Endothelial cell of umbilical vein (primary cell): ENCODE measurements at regions not wholly inside any gene's neighbourhood (a gene's known extent, or its start where the extent isn't known, plus 50 kb on each side); places are given as distances from the start of the nearest gene placed in this dataset.

ENCODE experiments used
- BruUV-seq: library from RNA; stranded (reverse); fragments of 400-500 nt; replicated peaks from 2 replicates; lab custom pipeline; 2021; lab: Mats Ljungman, UMichigan
- CTCF ChIA-PET: fragments of 300-600, 350-600 bp; sonication (Branson Sonifier 250); formaldehyde crosslinking; loops from one replicate; lab custom pipeline; 2021; ENCODE audit warnings: antibody characterized with exemption, inconsistent platforms; lab: Charles Lee
- POLR2A ChIA-PET: fragments of 300-600, 350-600 bp; sonication (Branson Sonifier 250); formaldehyde crosslinking; loops from one replicate; lab custom pipeline; 2021; ENCODE audit warnings: antibody characterized with exemption, inconsistent platforms; lab: Charles Lee
- DNase-seq: peaks from one replicate; pipeline ENCODE4 v3.0.0-alpha.2; 2011; ENCODE audit warnings: low read depth, low spot score
- FAIRE-seq: peaks from 2 replicates; lab custom pipeline; 2011; peaks lifted over from hg19 to GRCh38; lab: Jason Lieb, UNC
- H2AFZ ChIP-seq: 2 replicates; pipeline ENCODE4 v1.6.0; 2012; ENCODE audit warnings: low read depth, low read length, control low read depth, inconsistent platforms
- H3K27ac ChIP-seq: 2 replicates; pipeline ENCODE4 v1.5.1; 2011; ENCODE audit warnings: low read depth, mild to moderate bottlenecking, control low read depth, low read length, moderate library complexity; ENCODE audit not compliant: insufficient read depth
- H3K27me3 ChIP-seq, 2 experiments: 2 replicates each; pipeline versions ENCODE4 v1.6.0 to v1.6.1; 2011; ENCODE audit warnings: low read length in 2 of 2, mixed read lengths in 1 of 2; ENCODE audit not compliant: control insufficient read depth in 2 of 2, insufficient read depth in 2 of 2
- H3K36me3 ChIP-seq, 2 experiments: 2 replicates in 1 of 2; 3 replicates in 1 of 2; pipeline ENCODE4 v1.5.1; 2011; ENCODE audit warnings: low read length in 2 of 2, mild to moderate bottlenecking in 1 of 2, moderate library complexity in 1 of 2; ENCODE audit not compliant: control insufficient read depth in 2 of 2, insufficient read depth in 2 of 2; ENCODE audit errors: extremely low read depth in 1 of 2
- H3K4me1 ChIP-seq: 3 replicates; pipeline ENCODE4 v1.5.1; 2011; ENCODE audit warnings: mild to moderate bottlenecking, low read length; ENCODE audit not compliant: control insufficient read depth, insufficient read depth; ENCODE audit errors: extremely low read depth
- H3K4me2 ChIP-seq: 2 replicates; pipeline ENCODE4 v1.6.1; 2011; ENCODE audit warnings: low read length, control low read depth, mixed read lengths; ENCODE audit not compliant: insufficient read depth
- H3K4me3 ChIP-seq, 3 experiments: fragments of 200-600 bp in 1 of 3; sonication (generic), shearing (Covaris generic) in 1 of 3; replicated peaks in 1 of 3; 2 replicates each; pipeline ENCODE4 v1.5.1; 2011 to 2016; ENCODE audit warnings: control low read depth in 3 of 3, low read length in 3 of 3, mild to moderate bottlenecking in 2 of 3, inconsistent platforms in 1 of 3, low read depth in 1 of 3, moderate library complexity in 1 of 3; ENCODE audit not compliant: insufficient read depth in 1 of 3
- H3K79me2 ChIP-seq: 2 replicates; pipeline ENCODE4 v1.6.0; 2012; ENCODE audit warnings: low read length, inconsistent platforms; ENCODE audit not compliant: control insufficient read depth, insufficient read depth
- H3K9ac ChIP-seq: replicated peaks from 2 replicates; pipeline ENCODE3; 2011; ENCODE audit warnings: low read length, control low read depth; ENCODE audit not compliant: insufficient read depth; ENCODE audit errors: extremely low read depth
- H3K9me1 ChIP-seq: replicated peaks from 3 replicates; pipeline ENCODE4 v1.6.0; 2011; ENCODE audit warnings: mild to moderate bottlenecking, low read length; ENCODE audit not compliant: control insufficient read depth, insufficient read depth; ENCODE audit errors: extremely low read depth
- H3K9me3 ChIP-seq: replicated peaks from 2 replicates; pipeline ENCODE4 v1.5.1; 2012; ENCODE audit warnings: low read length, inconsistent platforms; ENCODE audit not compliant: control insufficient read depth, insufficient read depth
- H4K20me1 ChIP-seq: replicated peaks from 2 replicates; pipeline ENCODE3; 2011; ENCODE audit warnings: mild to moderate bottlenecking, low read length; ENCODE audit not compliant: control insufficient read depth, insufficient read depth; ENCODE audit errors: extremely low read depth
- EZH2 ChIP-seq: IDR thresholded peaks from 2 replicates; pipeline ENCODE4 v1.6.1; 2012; ENCODE audit warnings: borderline replicate concordance, low read depth, mild to moderate bottlenecking, moderate library complexity, low read length, inconsistent platforms; ENCODE audit not compliant: severe bottlenecking
- FOS ChIP-seq: IDR thresholded peaks from 2 replicates; pipeline ENCODE4 v1.6.1; 2011; ENCODE audit warnings: mild to moderate bottlenecking, low read length, moderate library complexity, borderline replicate concordance; ENCODE audit not compliant: insufficient read depth
- GATA2 ChIP-seq: IDR thresholded peaks from 2 replicates; pipeline ENCODE4 v1.7.0; 2011; ENCODE audit warnings: low read depth, mild to moderate bottlenecking, moderate library complexity, mixed read lengths, low read length; ENCODE audit not compliant: insufficient read length, insufficient read depth
- JUN ChIP-seq: IDR thresholded peaks from 2 replicates; pipeline ENCODE4 v1.6.1; 2011; ENCODE audit warnings: borderline replicate concordance, low read depth; ENCODE audit not compliant: insufficient read length, insufficient read depth
- MYC ChIP-seq: IDR thresholded peaks from one replicate; pipeline ENCODE4 v1.6.1; 2011; ENCODE audit warnings: mild to moderate bottlenecking, low read depth, low read length
- POLR2A ChIP-seq: IDR thresholded peaks from 2 replicates; pipeline ENCODE4 v1.6.1; 2012; ENCODE audit warnings: low read depth, mild to moderate bottlenecking, control low read depth, low read length
- POLR2AphosphoS5 ChIP-seq: IDR thresholded peaks from 2 replicates; pipeline ENCODE4 v1.6.1; 2012; ENCODE audit warnings: low read depth, mild to moderate bottlenecking, control low read depth, low read length, moderate library complexity; ENCODE audit not compliant: insufficient read depth
- dilution Hi-C: fragments of 300-500 bp; cut with MboI; formaldehyde crosslinking; loops from one replicate; pipeline ENCODE4 v1.15.0; 2019; ENCODE audit warnings: low sequenced_read_pairs; ENCODE audit not compliant: extremely low pct_ligation_motif_present
- intact Hi-C: fragments of 100-400 bp; cut with micrococcal nuclease; formaldehyde crosslinking; loops from one replicate; pipeline ENCODE4 v1.10.0; 2022
- TF ChIP-seq, protein P1 (sequence below): IDR thresholded peaks from 2 replicates; pipeline ENCODE4 v1.6.1; 2011; ENCODE audit not compliant: insufficient read depth, insufficient read length
- TF ChIP-seq, protein P2 (sequence below), 2 donors: IDR thresholded peaks; 1 replicate in 1 of 2; 2 replicates in 1 of 2; pipeline ENCODE4 v1.5.1; 2011; ENCODE audit warnings: low read length in 2 of 2, mild to moderate bottlenecking in 2 of 2, moderate library complexity in 2 of 2, control low read depth in 1 of 2, inconsistent platforms in 1 of 2, low read depth in 1 of 2; ENCODE audit not compliant: insufficient read depth in 1 of 2; ENCODE audit errors: extremely low read depth in 1 of 2

DNA sequence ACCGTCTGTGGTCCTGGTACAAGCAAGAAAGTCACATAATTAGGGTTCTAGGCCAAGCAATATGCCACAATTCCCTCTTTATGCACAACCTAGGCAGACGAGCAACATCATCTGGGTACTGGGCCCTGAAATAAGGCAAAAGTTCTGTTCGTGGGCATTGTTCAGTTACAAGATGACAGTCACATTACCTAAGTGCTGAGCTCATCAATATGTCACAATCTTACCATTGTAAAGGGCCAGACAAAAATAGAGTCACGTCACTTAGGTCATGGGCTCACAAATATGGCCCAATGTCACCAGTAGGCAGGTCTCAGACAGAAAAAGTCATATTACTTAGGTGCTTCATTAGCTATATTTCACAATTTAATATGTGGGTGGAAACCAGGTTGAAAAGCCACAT lies 1025.3 kb upstream of the AMELY start:
- H3K27me3 ChIP-seq: no peaks in the 10 kb centered on the region
- BruUV-seq: no TSS peak
- ChIA-PET POLR2A (no interaction called here), CTCF (no interaction called here)
- no peak for TF ChIP-seq JUN
- TF ChIP-seq, protein P1, sequence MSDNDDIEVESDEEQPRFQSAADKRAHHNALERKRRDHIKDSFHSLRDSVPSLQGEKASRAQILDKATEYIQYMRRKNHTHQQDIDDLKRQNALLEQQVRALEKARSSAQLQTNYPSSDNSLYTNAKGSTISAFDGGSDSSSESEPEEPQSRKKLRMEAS: no peak
- TF ChIP-seq EZH2: no peak
- no peak for TF ChIP-seq FOS
- no peak for TF ChIP-seq MYC
- no peak for TF ChIP-seq POLR2AphosphoS5
- no peak for TF ChIP-seq GATA2
- TF ChIP-seq POLR2A: no peak
- TF ChIP-seq, protein P2, sequence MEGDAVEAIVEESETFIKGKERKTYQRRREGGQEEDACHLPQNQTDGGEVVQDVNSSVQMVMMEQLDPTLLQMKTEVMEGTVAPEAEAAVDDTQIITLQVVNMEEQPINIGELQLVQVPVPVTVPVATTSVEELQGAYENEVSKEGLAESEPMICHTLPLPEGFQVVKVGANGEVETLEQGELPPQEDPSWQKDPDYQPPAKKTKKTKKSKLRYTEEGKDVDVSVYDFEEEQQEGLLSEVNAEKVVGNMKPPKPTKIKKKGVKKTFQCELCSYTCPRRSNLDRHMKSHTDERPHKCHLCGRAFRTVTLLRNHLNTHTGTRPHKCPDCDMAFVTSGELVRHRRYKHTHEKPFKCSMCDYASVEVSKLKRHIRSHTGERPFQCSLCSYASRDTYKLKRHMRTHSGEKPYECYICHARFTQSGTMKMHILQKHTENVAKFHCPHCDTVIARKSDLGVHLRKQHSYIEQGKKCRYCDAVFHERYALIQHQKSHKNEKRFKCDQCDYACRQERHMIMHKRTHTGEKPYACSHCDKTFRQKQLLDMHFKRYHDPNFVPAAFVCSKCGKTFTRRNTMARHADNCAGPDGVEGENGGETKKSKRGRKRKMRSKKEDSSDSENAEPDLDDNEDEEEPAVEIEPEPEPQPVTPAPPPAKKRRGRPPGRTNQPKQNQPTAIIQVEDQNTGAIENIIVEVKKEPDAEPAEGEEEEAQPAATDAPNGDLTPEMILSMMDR (IDR thresholded peaks at IDR 0.05; ENCODE audit: extremely low read depth in 1 of 2, insufficient read depth in 1 of 2, low read depth in 1 of 2, low read length in 2 of 2): no peak
- H3K4me2 ChIP-seq: no peak overlapping the region
- H3K9me1 ChIP-seq: no peaks in the 10 kb centered on the region
- dilution Hi-C loops: no loop called here
- H3K4me3 ChIP-seq: no peak overlapping the region
- no peaks in the 10 kb centered on the region for H3K79me2 ChIP-seq
- no peak overlapping the region for H2AFZ ChIP-seq
- FAIRE-seq: no peak
- no peak for DNase-seq
- H4K20me1 ChIP-seq: no peaks in the 10 kb centered on the region
- H3K27ac ChIP-seq: no peak overlapping the region
- H3K9me3 ChIP-seq: no peaks in the 10 kb centered on the region
- no peak overlapping the region for H3K9ac ChIP-seq
- no peaks in the 10 kb centered on the region for H3K4me1 ChIP-seq
- intact Hi-C loops: no loop called here
- H3K36me3 ChIP-seq: no peaks in the 10 kb centered on the region
